ENCODE measurements at regions not wholly inside any gene's neighbourhood (a gene's known extent, or its start where the extent isn't known, plus 50 kb on each side); places are given as distances from the start of the nearest gene placed in this dataset.

DNA sequence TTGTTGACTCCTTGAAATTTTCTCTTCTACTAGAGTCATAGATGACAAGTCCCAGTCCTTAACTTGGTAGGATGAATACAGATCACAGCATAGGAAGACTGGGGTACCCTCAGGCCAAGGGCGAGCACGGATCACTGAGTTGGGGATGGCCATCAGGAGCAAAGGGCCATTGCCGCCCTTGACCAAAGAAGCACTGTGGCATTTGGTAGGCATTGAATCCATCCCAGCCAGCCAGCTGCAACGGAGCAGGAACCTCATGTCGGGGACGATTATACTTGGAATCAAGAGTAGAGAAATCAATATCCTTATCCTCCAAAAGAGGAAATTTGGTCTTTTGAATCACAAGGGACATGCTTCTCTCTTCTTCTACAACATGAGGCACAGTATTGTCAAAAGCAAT lies 50.1 kb upstream of the ZNF573 start:
- Histone ChIP-seq H3K27ac (no peak overlapping the region), H3K27me3 (no peaks in the 10 kb centered on the region), H3K36me3 (replicated peaks in 1 of 2) (no peaks in the 10 kb centered on the region), H3K4me3 (no peak overlapping the region), H3K9me3 (replicated peaks in 1 of 3) (peaks cover 0 to 59% (median 0%) of the 10 kb centered on the region in 3 donors), H3K4me1 (replicated peaks in 1 of 2) (no peaks in the 10 kb centered on the region)
- DNase-seq = no peak
- TF ChIP-seq, protein P1, sequence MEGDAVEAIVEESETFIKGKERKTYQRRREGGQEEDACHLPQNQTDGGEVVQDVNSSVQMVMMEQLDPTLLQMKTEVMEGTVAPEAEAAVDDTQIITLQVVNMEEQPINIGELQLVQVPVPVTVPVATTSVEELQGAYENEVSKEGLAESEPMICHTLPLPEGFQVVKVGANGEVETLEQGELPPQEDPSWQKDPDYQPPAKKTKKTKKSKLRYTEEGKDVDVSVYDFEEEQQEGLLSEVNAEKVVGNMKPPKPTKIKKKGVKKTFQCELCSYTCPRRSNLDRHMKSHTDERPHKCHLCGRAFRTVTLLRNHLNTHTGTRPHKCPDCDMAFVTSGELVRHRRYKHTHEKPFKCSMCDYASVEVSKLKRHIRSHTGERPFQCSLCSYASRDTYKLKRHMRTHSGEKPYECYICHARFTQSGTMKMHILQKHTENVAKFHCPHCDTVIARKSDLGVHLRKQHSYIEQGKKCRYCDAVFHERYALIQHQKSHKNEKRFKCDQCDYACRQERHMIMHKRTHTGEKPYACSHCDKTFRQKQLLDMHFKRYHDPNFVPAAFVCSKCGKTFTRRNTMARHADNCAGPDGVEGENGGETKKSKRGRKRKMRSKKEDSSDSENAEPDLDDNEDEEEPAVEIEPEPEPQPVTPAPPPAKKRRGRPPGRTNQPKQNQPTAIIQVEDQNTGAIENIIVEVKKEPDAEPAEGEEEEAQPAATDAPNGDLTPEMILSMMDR (IDR thresholded peaks at IDR 0.05) = no peak
- no peak for TF ChIP-seq POLR2A (IDR thresholded peaks at IDR 0.05)
- WGBS, 4 donors = 93 to 98% (median 95%) methylated on average over 6 of the region's 6 CpGs
- intact Hi-C loops (cut with DNase I) = no loop called here

Measured in adrenal gland (tissue), 9 donors.